ENCODE measurements at regions not wholly inside any gene's neighbourhood (a gene's known extent, or its start where the extent isn't known, plus 50 kb on each side); places are given as distances from the start of the nearest gene placed in this dataset.

GRCh38 chr16:6331770-6332169 is 1000.9 kb upstream of the RBFOX1 start:
- no TSS peak for BruUV-seq (replicated peaks)
- ATAC-seq (no peak), DNase-seq (ENCODE audit: low read depth, low spot score) (no peak)
- no peak overlapping the region for H3K4me3 ChIP-seq (replicated peaks in 1 of 2; ENCODE audit: low read depth in 1 of 2, low read length in 2 of 2)
- no peaks in the 10 kb centered on the region for H3K9me3 ChIP-seq (ENCODE audit: control insufficient read depth in 1 of 2, insufficient read depth in 1 of 2, low read depth in 1 of 2, low read length in 2 of 2)
- H3K36me3 ChIP-seq (ENCODE audit: control insufficient read depth in 1 of 2, insufficient read depth in 2 of 2, low read length in 2 of 2) = no peaks in the 10 kb centered on the region
- H3K9me2 ChIP-seq (ENCODE audit: insufficient read depth) = no peaks in the 10 kb centered on the region
- POLR2A ChIA-PET = no interaction called here
- TF ChIP-seq EZH2 (IDR thresholded peaks at IDR 0.05) (no peak), FOSL1 (IDR thresholded peaks at IDR 0.05; ENCODE audit: low read depth) (no peak)
- TF ChIP-seq, protein P1, sequence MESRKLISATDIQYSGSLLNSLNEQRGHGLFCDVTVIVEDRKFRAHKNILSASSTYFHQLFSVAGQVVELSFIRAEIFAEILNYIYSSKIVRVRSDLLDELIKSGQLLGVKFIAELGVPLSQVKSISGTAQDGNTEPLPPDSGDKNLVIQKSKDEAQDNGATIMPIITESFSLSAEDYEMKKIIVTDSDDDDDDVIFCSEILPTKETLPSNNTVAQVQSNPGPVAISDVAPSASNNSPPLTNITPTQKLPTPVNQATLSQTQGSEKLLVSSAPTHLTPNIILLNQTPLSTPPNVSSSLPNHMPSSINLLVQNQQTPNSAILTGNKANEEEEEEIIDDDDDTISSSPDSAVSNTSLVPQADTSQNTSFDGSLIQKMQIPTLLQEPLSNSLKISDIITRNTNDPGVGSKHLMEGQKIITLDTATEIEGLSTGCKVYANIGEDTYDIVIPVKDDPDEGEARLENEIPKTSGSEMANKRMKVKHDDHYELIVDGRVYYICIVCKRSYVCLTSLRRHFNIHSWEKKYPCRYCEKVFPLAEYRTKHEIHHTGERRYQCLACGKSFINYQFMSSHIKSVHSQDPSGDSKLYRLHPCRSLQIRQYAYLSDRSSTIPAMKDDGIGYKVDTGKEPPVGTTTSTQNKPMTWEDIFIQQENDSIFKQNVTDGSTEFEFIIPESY (IDR thresholded peaks at IDR 0.05; ENCODE audit: extremely low read depth, insufficient replicate concordance, low read length) = no peak
- H4K20me1 ChIP-seq (ENCODE audit: insufficient read depth) = no peaks in the 10 kb centered on the region
- H3K4me1 ChIP-seq (ENCODE audit: control insufficient read depth in 1 of 2, insufficient read depth in 2 of 2, low read length in 2 of 2) = no peaks in the 10 kb centered on the region
- H2AFZ ChIP-seq (ENCODE audit: low read depth, low read length, poor library complexity, severe bottlenecking) = no peak overlapping the region
- H3K79me2 ChIP-seq (ENCODE audit: insufficient read depth, low read length) = no peaks in the 10 kb centered on the region
- RAD21 ChIA-PET (ENCODE audit: low non-redundant PET in 1 of 2, low total read pairs in 2 of 2, uncharacterized antibody in 2 of 2, unreplicated experiment in 2 of 2) = no interaction called here
- no peak overlapping the region for H3K9ac ChIP-seq (ENCODE audit: low read length)
- no peak overlapping the region for H3K4me2 ChIP-seq (ENCODE audit: low read length)
- no peak overlapping the region for H3K27ac ChIP-seq (ENCODE audit: low read depth, low read length)
- CTCF ChIA-PET = no interaction called here
- no peaks in the 10 kb centered on the region for H3K27me3 ChIP-seq (ENCODE audit: insufficient read depth, low read length)
- intact Hi-C loops (cut with micrococcal nuclease) = no loop called here

DNA sequence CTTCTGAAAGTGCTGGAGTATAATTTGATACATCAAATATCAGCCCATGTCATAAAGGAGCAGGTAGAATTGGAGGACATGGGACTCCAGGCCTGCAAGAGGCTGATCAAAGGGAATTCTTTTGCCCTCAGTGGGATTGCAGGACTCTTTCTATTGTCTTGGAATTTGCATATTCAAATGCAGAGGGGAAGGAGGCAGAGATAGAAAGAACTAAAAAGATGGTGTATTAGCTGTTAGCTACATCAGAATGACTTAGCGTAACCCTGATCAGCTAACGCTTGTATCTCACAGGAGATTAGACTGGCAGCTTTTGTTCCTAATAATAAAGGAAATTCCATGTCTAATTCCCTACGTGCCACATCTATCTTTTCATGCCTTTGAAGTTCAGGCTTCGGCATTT is 1014.7 kb upstream of the RBFOX1 start:
- intact Hi-C loops (cut with micrococcal nuclease) = no loop called here
- H3K9me3 ChIP-seq (ENCODE audit: control insufficient read depth in 1 of 2, insufficient read depth in 1 of 2, low read depth in 1 of 2, low read length in 2 of 2) = no peaks in the 10 kb centered on the region
- ChIA-PET RAD21 (ENCODE audit: low non-redundant PET in 1 of 2, low total read pairs in 2 of 2, uncharacterized antibody in 2 of 2, unreplicated experiment in 2 of 2) (no interaction called here), CTCF (no interaction called here), POLR2A (no interaction called here)
- BruUV-seq (replicated peaks) = no TSS peak
- no peaks in the 10 kb centered on the region for H3K27me3 ChIP-seq (ENCODE audit: insufficient read depth, low read length)
- no peaks in the 10 kb centered on the region for H3K36me3 ChIP-seq (ENCODE audit: control insufficient read depth in 1 of 2, insufficient read depth in 2 of 2, low read length in 2 of 2)
- ATAC-seq (no peak), DNase-seq (ENCODE audit: low read depth, low spot score) (no peak)
- H4K20me1 ChIP-seq (ENCODE audit: insufficient read depth) = no peaks in the 10 kb centered on the region
- no peaks in the 10 kb centered on the region for H3K79me2 ChIP-seq (ENCODE audit: insufficient read depth, low read length)
- no peak overlapping the region for H3K9ac ChIP-seq (ENCODE audit: low read length)
- no peaks in the 10 kb centered on the region for H3K4me1 ChIP-seq (ENCODE audit: control insufficient read depth in 1 of 2, insufficient read depth in 2 of 2, low read length in 2 of 2)
- no peak overlapping the region for H2AFZ ChIP-seq (ENCODE audit: low read depth, low read length, poor library complexity, severe bottlenecking)
- H3K4me2 ChIP-seq (ENCODE audit: low read length) = no peak overlapping the region
- no peaks in the 10 kb centered on the region for H3K9me2 ChIP-seq (ENCODE audit: insufficient read depth)
- H3K27ac ChIP-seq (ENCODE audit: low read depth, low read length) = no peak overlapping the region
- H3K4me3 ChIP-seq (replicated peaks in 1 of 2; ENCODE audit: low read depth in 1 of 2, low read length in 2 of 2) = no peak overlapping the region
- TF ChIP-seq, protein P2, sequence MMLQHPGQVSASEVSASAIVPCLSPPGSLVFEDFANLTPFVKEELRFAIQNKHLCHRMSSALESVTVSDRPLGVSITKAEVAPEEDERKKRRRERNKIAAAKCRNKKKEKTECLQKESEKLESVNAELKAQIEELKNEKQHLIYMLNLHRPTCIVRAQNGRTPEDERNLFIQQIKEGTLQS (IDR thresholded peaks at IDR 0.05) = no peak
- TF ChIP-seq CTCF (IDR thresholded peaks at IDR 0.05 in 2 of 3, conservative IDR thresholded peaks at IDR 0.05 in 1 of 3; ENCODE audit: borderline replicate concordance in 1 of 3, insufficient read depth in 1 of 3, low read depth in 2 of 3, low read length in 2 of 3) = no peak
- TF ChIP-seq, protein P3, sequence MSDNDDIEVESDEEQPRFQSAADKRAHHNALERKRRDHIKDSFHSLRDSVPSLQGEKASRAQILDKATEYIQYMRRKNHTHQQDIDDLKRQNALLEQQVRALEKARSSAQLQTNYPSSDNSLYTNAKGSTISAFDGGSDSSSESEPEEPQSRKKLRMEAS (IDR thresholded peaks at IDR 0.05) = no peak
- TF ChIP-seq CBX3 (IDR thresholded peaks at IDR 0.05; ENCODE audit: low read depth) = no peak
- TF ChIP-seq EZH2 (IDR thresholded peaks at IDR 0.05) = no peak
- no peak for TF ChIP-seq POLR2AphosphoS5 (IDR thresholded peaks at IDR 0.05; ENCODE audit: low read depth, low read length)
- no peak for TF ChIP-seq ELF1 (IDR thresholded peaks at IDR 0.05; ENCODE audit: borderline replicate concordance, low read depth)
- TF ChIP-seq, protein P4, sequence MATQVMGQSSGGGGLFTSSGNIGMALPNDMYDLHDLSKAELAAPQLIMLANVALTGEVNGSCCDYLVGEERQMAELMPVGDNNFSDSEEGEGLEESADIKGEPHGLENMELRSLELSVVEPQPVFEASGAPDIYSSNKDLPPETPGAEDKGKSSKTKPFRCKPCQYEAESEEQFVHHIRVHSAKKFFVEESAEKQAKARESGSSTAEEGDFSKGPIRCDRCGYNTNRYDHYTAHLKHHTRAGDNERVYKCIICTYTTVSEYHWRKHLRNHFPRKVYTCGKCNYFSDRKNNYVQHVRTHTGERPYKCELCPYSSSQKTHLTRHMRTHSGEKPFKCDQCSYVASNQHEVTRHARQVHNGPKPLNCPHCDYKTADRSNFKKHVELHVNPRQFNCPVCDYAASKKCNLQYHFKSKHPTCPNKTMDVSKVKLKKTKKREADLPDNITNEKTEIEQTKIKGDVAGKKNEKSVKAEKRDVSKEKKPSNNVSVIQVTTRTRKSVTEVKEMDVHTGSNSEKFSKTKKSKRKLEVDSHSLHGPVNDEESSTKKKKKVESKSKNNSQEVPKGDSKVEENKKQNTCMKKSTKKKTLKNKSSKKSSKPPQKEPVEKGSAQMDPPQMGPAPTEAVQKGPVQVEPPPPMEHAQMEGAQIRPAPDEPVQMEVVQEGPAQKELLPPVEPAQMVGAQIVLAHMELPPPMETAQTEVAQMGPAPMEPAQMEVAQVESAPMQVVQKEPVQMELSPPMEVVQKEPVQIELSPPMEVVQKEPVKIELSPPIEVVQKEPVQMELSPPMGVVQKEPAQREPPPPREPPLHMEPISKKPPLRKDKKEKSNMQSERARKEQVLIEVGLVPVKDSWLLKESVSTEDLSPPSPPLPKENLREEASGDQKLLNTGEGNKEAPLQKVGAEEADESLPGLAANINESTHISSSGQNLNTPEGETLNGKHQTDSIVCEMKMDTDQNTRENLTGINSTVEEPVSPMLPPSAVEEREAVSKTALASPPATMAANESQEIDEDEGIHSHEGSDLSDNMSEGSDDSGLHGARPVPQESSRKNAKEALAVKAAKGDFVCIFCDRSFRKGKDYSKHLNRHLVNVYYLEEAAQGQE (IDR thresholded peaks at IDR 0.05; ENCODE audit: low read depth) = no peak
- no peak for TF ChIP-seq FOSL1 (IDR thresholded peaks at IDR 0.05; ENCODE audit: low read depth)
- no peak for TF ChIP-seq EZH2phosphoT487 (IDR thresholded peaks at IDR 0.05; ENCODE audit: borderline replicate concordance)
- TF ChIP-seq EGR1 (IDR thresholded peaks at IDR 0.05; ENCODE audit: low read depth) = no peak
- TF ChIP-seq SRF (IDR thresholded peaks at IDR 0.05; ENCODE audit: low read depth) = no peak
- TF ChIP-seq ZFX (IDR thresholded peaks at IDR 0.05) = no peak
